H1 (cell line): ENCODE measurements at regions not wholly inside any gene's neighbourhood (a gene's known extent, or its start where the extent isn't known, plus 50 kb on each side); places are given as distances from the start of the nearest gene placed in this dataset.

Source experiments
- CTCF ChIP-seq, 3 experiments: IDR thresholded peaks; 1 replicate in 2 of 3; 2 replicates in 1 of 3; pipeline versions ENCODE4 v1.5.1 to v1.6.1; 2011; ENCODE audit warnings: low read length in 3 of 3, mild to moderate bottlenecking in 3 of 3, inconsistent platforms in 2 of 3, low read depth in 1 of 3, moderate library complexity in 1 of 3; ENCODE audit not compliant: insufficient read depth in 1 of 3; ENCODE audit errors: control extremely low read depth in 1 of 3
- EGR1 ChIP-seq: IDR thresholded peaks from 2 replicates; pipeline ENCODE4 v1.6.1; 2011; ENCODE audit warnings: low read depth, low read length, borderline replicate concordance
- EP300 ChIP-seq, 2 experiments: IDR thresholded peaks; 1 replicate in 1 of 2; 2 replicates in 1 of 2; pipeline ENCODE4 v1.6.1; 2011 to 2012; ENCODE audit warnings: low read depth in 2 of 2, low read length in 2 of 2, mild to moderate bottlenecking in 2 of 2, borderline replicate concordance in 1 of 2, inconsistent platforms in 1 of 2, moderate library complexity in 1 of 2
- EZH2 ChIP-seq: fragments of 200-600 bp; sonication (generic); IDR thresholded peaks from 2 replicates; pipeline ENCODE4 v1.7.1; 2012; ENCODE audit warnings: low read depth, mild to moderate bottlenecking, moderate library complexity, low read length, inconsistent platforms; ENCODE audit not compliant: severe bottlenecking
- POLR2A ChIP-seq, 2 experiments: IDR thresholded peaks; 1 replicate in 1 of 2; 2 replicates in 1 of 2; pipeline ENCODE4 v1.6.1; 2011; ENCODE audit warnings: low read depth in 2 of 2, low read length in 2 of 2, mild to moderate bottlenecking in 2 of 2; ENCODE audit errors: control extremely low read depth in 1 of 2
- POLR2AphosphoS5 ChIP-seq: IDR thresholded peaks from 2 replicates; pipeline ENCODE4 v1.6.1; 2011; ENCODE audit warnings: low read depth, low read length

GRCh38 chr7:89507034-89507433 is 647.2 kb upstream of the STEAP1 start:
- TF ChIP-seq EGR1 (no peak), CTCF (IDR thresholded peaks at IDR 0.05; ENCODE audit: control extremely low read depth in 1 of 3, insufficient read depth in 1 of 3, low read depth in 1 of 3, low read length in 3 of 3) (no peak), POLR2A (IDR thresholded peaks at IDR 0.05; ENCODE audit: control extremely low read depth in 1 of 2, low read depth in 2 of 2, low read length in 2 of 2) (no peak), EP300 (IDR thresholded peaks at IDR 0.05; ENCODE audit: borderline replicate concordance in 1 of 2, low read depth in 2 of 2, low read length in 2 of 2) (no peak), POLR2AphosphoS5 (no peak), EZH2 (no peak)
